Kidney (tissue), 10 donors: ENCODE measurements at regions not wholly inside any gene's neighbourhood (a gene's known extent, or its start where the extent isn't known, plus 50 kb on each side); places are given as distances from the start of the nearest gene placed in this dataset.
"Not testable (repeated sequence)": the region's sequence is repeated elsewhere in the genome, so short reads cannot be mapped to it uniquely, and the experiment has no call there.

Source experiments
- DNase-seq, 5 donors: peaks; one replicate each; pipeline ENCODE4 v3.0.0-alpha.2; 2013 to 2020
- FAIRE-seq: peaks from 2 replicates; lab custom pipeline; 2012; peaks lifted over from hg19 to GRCh38; lab: Jason Lieb, UNC
- H3K27ac ChIP-seq, 2 donors: one replicate each; pipeline ENCODE4 v1.7.0; 2013; ENCODE audit warnings: low read depth in 2 of 2, low read length in 2 of 2, inconsistent platforms in 1 of 2
- H3K27me3 ChIP-seq: one replicate; pipeline ENCODE4 v1.7.1; 2013; ENCODE audit warnings: low read length, inconsistent platforms; ENCODE audit not compliant: control insufficient read depth, insufficient read depth
- H3K36me3 ChIP-seq, 3 donors: one replicate each; pipeline versions ENCODE4 v1.7.0 to v1.7.1; 2013; ENCODE audit warnings: low read length in 3 of 3, control low read depth in 1 of 3, inconsistent platforms in 1 of 3; ENCODE audit not compliant: insufficient read depth in 3 of 3, control insufficient read depth in 2 of 3
- H3K4me1 ChIP-seq, 3 donors: one replicate each; pipeline versions ENCODE4 v1.7.0 to v1.7.1; 2013; ENCODE audit warnings: low read length in 3 of 3, inconsistent platforms in 1 of 3, low read depth in 1 of 3; ENCODE audit not compliant: control insufficient read depth in 2 of 3, insufficient read depth in 2 of 3
- H3K4me3 ChIP-seq, 3 donors: one replicate each; pipeline versions ENCODE4 v1.7.0 to v1.8.1; 2013; ENCODE audit warnings: low read length in 3 of 3, control low read depth in 1 of 3, inconsistent platforms in 1 of 3
- H3K9ac ChIP-seq, 3 donors: one replicate each; pipeline versions ENCODE4 v1.7.0 to v1.7.1; 2013; ENCODE audit warnings: low read length in 3 of 3, control low read depth in 1 of 3, inconsistent platforms in 1 of 3
- H3K9me3 ChIP-seq, 3 donors: one replicate each; pipeline versions ENCODE4 v1.7.0 to v1.7.1; 2013; ENCODE audit warnings: low read length in 3 of 3, control low read depth in 1 of 3, inconsistent platforms in 1 of 3; ENCODE audit not compliant: control insufficient read depth in 2 of 3, insufficient read depth in 1 of 3
- intact Hi-C: fragments of 100-400 bp; cut with DNase I; formaldehyde crosslinking; loops from one replicate; pipeline ENCODE4 v1.11.1; 2022
- donor health status: control.
- donor health status: control.
- donor health status: DM: yes; HTN: yes; CAD: no.
- donor health status: Normal renal cell carcinoma (clear cell type).

GRCh38 chr21:5154641-5154982, 5366.8 kb upstream of the TPTE start:
- FAIRE-seq, H3K9me3 ChIP-seq, H3K4me3 ChIP-seq, H3K27me3 ChIP-seq, H3K4me1 ChIP-seq, intact Hi-C loops, H3K27ac ChIP-seq, H3K9ac ChIP-seq, H3K36me3 ChIP-seq: not testable (repeated sequence)
- peak; percentile 77 to 94 (median 89) for DNase-seq

GRCh38 chr21:5162693-5163574, 5358.4 kb upstream of the TPTE start:
- H3K27ac ChIP-seq, H3K36me3 ChIP-seq, H3K27me3 ChIP-seq, intact Hi-C loops, H3K9ac ChIP-seq, H3K4me3 ChIP-seq, FAIRE-seq, H3K9me3 ChIP-seq, H3K4me1 ChIP-seq, DNase-seq: not testable (repeated sequence)

GRCh38 chr21:5165829-5166228, 5355.6 kb upstream of the TPTE start:
- FAIRE-seq, DNase-seq, H3K9me3 ChIP-seq, H3K9ac ChIP-seq, H3K4me3 ChIP-seq, H3K4me1 ChIP-seq, H3K27ac ChIP-seq, H3K27me3 ChIP-seq, intact Hi-C loops, H3K36me3 ChIP-seq: not testable (repeated sequence)
